ENCODE measurements at regions not wholly inside any gene's neighbourhood (a gene's known extent, or its start where the extent isn't known, plus 50 kb on each side); places are given as distances from the start of the nearest gene placed in this dataset.

- no peak for DNase-seq (ENCODE audit: low read depth)
These were observed 111.7 kb upstream of the GPC1 start for GRCh38 chr2:240323601-240324291.

- no peak for DNase-seq (ENCODE audit: low read depth)
These were observed 111.0 kb upstream of the GPC1 start for GRCh38 chr2:240324312-240325015.

- no peak for DNase-seq (ENCODE audit: low read depth)
These were observed 110.2 kb upstream of the GPC1 start for GRCh38 chr2:240325016-240326007.

GRCh38 chr2:240326246-240326645 is 109.2 kb upstream of the GPC1 start:
- no peak for DNase-seq (ENCODE audit: low read depth)

GRCh38 chr2:240326886-240327285 is 108.6 kb upstream of the GPC1 start:
- DNase-seq (ENCODE audit: low read depth), result no peak

GRCh38 chr2:240327566-240327965 is 107.9 kb upstream of the GPC1 start:
- DNase-seq (ENCODE audit: low read depth), result no peak

GRCh38 chr2:240328526-240328925 is 106.9 kb upstream of the GPC1 start:
- no peak for DNase-seq (ENCODE audit: low read depth)

GRCh38 chr2:240329116-240329665 is 106.3 kb upstream of the GPC1 start:
- DNase-seq (ENCODE audit: low read depth), result no peak

- no peak for DNase-seq (ENCODE audit: low read depth)
These were observed 105.7 kb upstream of the GPC1 start for GRCh38 chr2:240329778-240330177.

- no peak for DNase-seq (ENCODE audit: low read depth)
These were observed 101.5 kb upstream of the GPC1 start for GRCh38 chr2:240333985-240334384.

- DNase-seq (ENCODE audit: low read depth), result no peak
These were observed 100.4 kb upstream of the GPC1 start for GRCh38 chr2:240335061-240335460.

- no peak for DNase-seq (ENCODE audit: low read depth)
These were observed 98.5 kb upstream of the GPC1 start for GRCh38 chr2:240336820-240337427.

- no peak for DNase-seq (ENCODE audit: low read depth)
These were observed 97.2 kb upstream of the GPC1 start for GRCh38 chr2:240338274-240338673.

- no peak for DNase-seq (ENCODE audit: low read depth)
These were observed 95.8 kb upstream of the GPC1 start for GRCh38 chr2:240339411-240340360.

GRCh38 chr2:240340361-240340761 is 95.1 kb upstream of the GPC1 start:
- no peak for DNase-seq (ENCODE audit: low read depth)

GRCh38 chr2:240341064-240341463 is 94.4 kb upstream of the GPC1 start:
- DNase-seq (ENCODE audit: low read depth), result no peak

GRCh38 chr2:240343548-240343947 is 91.9 kb upstream of the GPC1 start:
- no peak for DNase-seq (ENCODE audit: low read depth)

GRCh38 chr2:240344904-240345303 is 90.6 kb upstream of the GPC1 start:
- DNase-seq (ENCODE audit: low read depth), result no peak

GRCh38 chr2:240346015-240346752 is 89.3 kb upstream of the GPC1 start:
- no peak for DNase-seq (ENCODE audit: low read depth)

All from activated T-cell treated with anti-CD3 and anti-CD28 coated beads for 1 hour (primary cell).